NOMO-1 treated with dmso at 0.1 percent for 144 hours (cell line): ENCODE measurements at regions not wholly inside any gene's neighbourhood (a gene's known extent, or its start where the extent isn't known, plus 50 kb on each side); places are given as distances from the start of the nearest gene placed in this dataset.

Experiments used
- DNase-seq: peaks from one replicate; lab custom pipeline; 2025; ENCODE audit not compliant: unreplicated experiment; lab: John Stamatoyannopoulos, UW

GRCh38 chr5:54746777-54747398 is 229.3 kb downstream of the SNX18 start:
- DNase-seq, result no peak

- DNase-seq, result no peak
Measured at GRCh38 chr5:54746346-54746745, 228.8 kb downstream of the SNX18 start.

- DNase-seq, result no peak
Measured at GRCh38 chr5:54745599-54745998, 228.0 kb downstream of the SNX18 start.

- peak; percentile 51 for DNase-seq
Measured at GRCh38 chr5:54743997-54744788, 226.6 kb downstream of the SNX18 start.

- no peak for DNase-seq
Measured at GRCh38 chr5:54743581-54743980, 226.0 kb downstream of the SNX18 start.

- no peak for DNase-seq
Measured at GRCh38 chr5:54742417-54742891, 224.9 kb downstream of the SNX18 start.

- no peak for DNase-seq
Measured at GRCh38 chr5:54741711-54742110, 224.2 kb downstream of the SNX18 start.

- no peak for DNase-seq
Measured at GRCh38 chr5:54740141-54740540, 222.6 kb downstream of the SNX18 start.

- no peak for DNase-seq
Measured at GRCh38 chr5:54739371-54739770, 221.8 kb downstream of the SNX18 start.

- DNase-seq, result no peak
Measured at GRCh38 chr5:54738973-54739367, 221.4 kb downstream of the SNX18 start.

- DNase-seq, result no peak
Measured at GRCh38 chr5:54738118-54738972, 220.8 kb downstream of the SNX18 start.

GRCh38 chr5:54736003-54736797 is 218.6 kb downstream of the SNX18 start:
- DNase-seq, result no peak

- DNase-seq, result no peak
Measured at GRCh38 chr5:54733101-54733500, 215.5 kb downstream of the SNX18 start.

- no peak for DNase-seq
Measured at GRCh38 chr5:54732108-54732507, 214.5 kb downstream of the SNX18 start.

- no peak for DNase-seq
Measured at GRCh38 chr5:54728588-54728915, 211.0 kb downstream of the SNX18 start.

- peak; percentile 38 for DNase-seq
Measured at GRCh38 chr5:54727874-54728587, 210.5 kb downstream of the SNX18 start.

GRCh38 chr5:54725391-54726280 is 208.1 kb downstream of the SNX18 start:
- DNase-seq, result no peak

GRCh38 chr5:54722846-54723433 is 205.4 kb downstream of the SNX18 start:
- no peak for DNase-seq
